IMR-90 (cell line): ENCODE measurements at regions not wholly inside any gene's neighbourhood (a gene's known extent, or its start where the extent isn't known, plus 50 kb on each side); places are given as distances from the start of the nearest gene placed in this dataset.

ENCODE experiments used
- ATAC-seq: fragments of 200-7000 bp; cut with Tn5 transposase; 2 replicates; pipeline ENCODE4 v1.9.1; 2020; ENCODE audit warnings: low read depth, mild to moderate bottlenecking, moderate library complexity
- BruUV-seq: library from RNA; stranded (reverse); fragments of 400-500 nt; replicated peaks from 2 replicates; lab custom pipeline; 2021; lab: Mats Ljungman, UMichigan
- CTCF ChIA-PET: fragments of 300-600 bp; formaldehyde crosslinking; extraction: SDS; loops from one replicate; lab custom pipeline; 2021; ENCODE audit warnings: antibody characterized with exemption; lab: Yijun Ruan, JAX
- POLR2A ChIA-PET: fragments of 300-600 bp; sonication (Branson Sonifier 250); formaldehyde crosslinking; loops from one replicate; lab custom pipeline; 2022; ENCODE audit warnings: antibody characterized with exemption; ENCODE audit not compliant: unreplicated experiment; lab: Charles Lee
- DNase-seq: peaks from one replicate; pipeline ENCODE4 v3.0.0; 2013
- H2AFZ ChIP-seq: replicated peaks from 2 replicates; pipeline ENCODE3; 2013; ENCODE audit warnings: low read length, mild to moderate bottlenecking; ENCODE audit not compliant: poor library complexity
- H2AK5ac ChIP-seq: 2 replicates; pipeline ENCODE4 v1.6.1; 2013; ENCODE audit warnings: low read depth, low read length, inconsistent platforms
- H2AK9ac ChIP-seq: replicated peaks from 2 replicates; pipeline ENCODE3; 2013; ENCODE audit warnings: mild to moderate bottlenecking, low read depth, low read length, moderate library complexity; ENCODE audit not compliant: poor library complexity
- H2BK120ac ChIP-seq: 2 replicates; pipeline ENCODE4 v1.6.1; 2013; ENCODE audit warnings: low read depth, low read length, inconsistent platforms
- H2BK15ac ChIP-seq: 3 replicates; pipeline ENCODE4 v1.6.1; 2013; ENCODE audit warnings: low read depth, low read length, inconsistent platforms
- H2BK20ac ChIP-seq: 2 replicates; pipeline ENCODE4 v1.6.1; 2013; ENCODE audit warnings: low read depth, mild to moderate bottlenecking, inconsistent platforms, low read length, moderate library complexity
- H2BK5ac ChIP-seq: 2 replicates; pipeline ENCODE4 v1.6.1; 2013; ENCODE audit warnings: mild to moderate bottlenecking, low read depth, low read length, inconsistent platforms; ENCODE audit not compliant: poor library complexity, severe bottlenecking
- H3K14ac ChIP-seq: replicated peaks from 2 replicates; pipeline ENCODE4 v1.6.1; 2013; ENCODE audit warnings: low read depth, low read length, inconsistent platforms
- H3K18ac ChIP-seq: 2 replicates; pipeline ENCODE4 v1.6.1; 2013; ENCODE audit warnings: low read depth, low read length, control low read depth
- H3K23ac ChIP-seq: 2 replicates; pipeline ENCODE4 v1.6.1; 2013; ENCODE audit warnings: low read depth, low read length, inconsistent platforms
- H3K27ac ChIP-seq: 2 replicates; pipeline ENCODE4 v1.5.1; 2013; ENCODE audit warnings: mild to moderate bottlenecking, control low read depth, low read length; ENCODE audit not compliant: insufficient read depth
- H3K27me3 ChIP-seq: 2 replicates; pipeline ENCODE4 v1.6.1; 2013; ENCODE audit warnings: low read length; ENCODE audit not compliant: control insufficient read depth, insufficient read depth
- H3K36me3 ChIP-seq: 2 replicates; pipeline ENCODE4 v1.6.1; 2013; ENCODE audit warnings: low read length, mixed read lengths; ENCODE audit not compliant: control insufficient read depth, insufficient read depth
- H3K4ac ChIP-seq: 2 replicates; pipeline ENCODE4 v1.6.1; 2013; ENCODE audit warnings: low read depth, low read length, inconsistent platforms
- H3K4me1 ChIP-seq: 2 replicates; pipeline ENCODE4 v1.6.1; 2013; ENCODE audit warnings: low read length, mixed read lengths; ENCODE audit not compliant: control insufficient read depth, insufficient read depth
- H3K4me2 ChIP-seq: 2 replicates; pipeline ENCODE4 v1.6.1; 2013; ENCODE audit warnings: low read depth, mild to moderate bottlenecking, control low read depth, low read length, moderate library complexity
- H3K4me3 ChIP-seq: 2 replicates; pipeline ENCODE4 v1.5.1; 2013; ENCODE audit warnings: low read depth, mild to moderate bottlenecking, control low read depth, low read length, moderate library complexity; ENCODE audit not compliant: insufficient read depth
- H3K56ac ChIP-seq: 2 replicates; pipeline ENCODE4 v1.6.1; 2013; ENCODE audit warnings: low read length, inconsistent platforms; ENCODE audit not compliant: insufficient read depth; ENCODE audit errors: extremely low read depth
- H3K79me1 ChIP-seq, 2 experiments: 2 replicates each; pipeline ENCODE4 v1.6.1; 2013; ENCODE audit warnings: low read length in 2 of 2, inconsistent platforms in 1 of 2, low read depth in 1 of 2
- H3K9ac ChIP-seq: 2 replicates; pipeline ENCODE4 v1.6.1; 2013; ENCODE audit warnings: low read depth, low read length, control low read depth
- H3K9me1 ChIP-seq: 2 replicates; pipeline ENCODE4 v1.6.1; 2013; ENCODE audit warnings: low read length, inconsistent platforms; ENCODE audit not compliant: insufficient read depth
- H3K9me3 ChIP-seq: 2 replicates; pipeline ENCODE4 v1.6.1; 2013; ENCODE audit warnings: low read length; ENCODE audit not compliant: control insufficient read depth, insufficient read depth
- H4K20me1 ChIP-seq: 2 replicates; pipeline ENCODE4 v1.6.1; 2013; ENCODE audit warnings: low read length, inconsistent platforms; ENCODE audit not compliant: insufficient read depth
- H4K5ac ChIP-seq: 2 replicates; pipeline ENCODE4 v1.6.1; 2013; ENCODE audit warnings: mild to moderate bottlenecking, low read depth, low read length, control low read depth
- H4K8ac ChIP-seq, 2 experiments: 2 replicates each; pipeline ENCODE4 v1.6.1; 2013; ENCODE audit warnings: low read depth in 2 of 2, low read length in 2 of 2, control low read depth in 1 of 2, inconsistent platforms in 1 of 2
- H4K91ac ChIP-seq: 2 replicates; pipeline ENCODE4 v1.6.1; 2013; ENCODE audit warnings: low read depth, low read length, inconsistent platforms; ENCODE audit not compliant: insufficient read depth
- FOS ChIP-seq: fragments of 150-350 bp; IDR thresholded peaks from 2 replicates; pipeline ENCODE4 v1.6.1; 2016; ENCODE audit warnings: low read depth, low read length
- MXI1 ChIP-seq: IDR thresholded peaks from 2 replicates; pipeline ENCODE4 v1.6.1; 2012; ENCODE audit warnings: low read depth, mild to moderate bottlenecking, low read length, moderate library complexity, borderline replicate concordance
- POLR2A ChIP-seq: IDR thresholded peaks from 2 replicates; pipeline ENCODE4 v1.6.1; 2012; ENCODE audit warnings: mild to moderate bottlenecking, low read depth, low read length
- RAD21 ChIP-seq: IDR thresholded peaks from 2 replicates; pipeline ENCODE4 v1.6.1; 2012; ENCODE audit warnings: low read length, improper control_type of control experiment
- WGBS, 2 experiments: methylation state at CpG; one replicate each; pipeline versions ENCODE4 v1.1.5 to v1.1.7; 2013; ENCODE audit warnings: missing lambda C conversion rate in 2 of 2; ENCODE audit not compliant: insufficient read length in 1 of 2; ENCODE audit errors: extremely low coverage in 2 of 2; 5-methylcytosine and 5-hydroxymethylcytosine counted together
- dilution Hi-C: fragments of 300-500 bp; cut with HindIII; formaldehyde crosslinking; loops from one replicate; pipeline ENCODE4 v1.14.3; 2018; ENCODE audit warnings: low sequenced_read_pairs; ENCODE audit not compliant: unreplicated experiment
- in situ Hi-C: fragments of 300-500 bp; cut with MboI; formaldehyde crosslinking; loops from 3 replicates; pipeline ENCODE4 v1.14.3; 2019; ENCODE audit warnings: low sequenced_read_pairs, inconsistent platforms, mixed read lengths
- intact Hi-C: fragments of 100-400 bp; cut with micrococcal nuclease; formaldehyde crosslinking; loops from 2 replicates; pipeline ENCODE4 v1.10.0; 2022
- TF ChIP-seq, protein P1 (sequence below): fragments of 150-350 bp; IDR thresholded peaks from 2 replicates; pipeline ENCODE4 v1.6.1; 2016; ENCODE audit warnings: low read depth, mild to moderate bottlenecking, low read length, moderate library complexity, borderline replicate concordance

DNA sequence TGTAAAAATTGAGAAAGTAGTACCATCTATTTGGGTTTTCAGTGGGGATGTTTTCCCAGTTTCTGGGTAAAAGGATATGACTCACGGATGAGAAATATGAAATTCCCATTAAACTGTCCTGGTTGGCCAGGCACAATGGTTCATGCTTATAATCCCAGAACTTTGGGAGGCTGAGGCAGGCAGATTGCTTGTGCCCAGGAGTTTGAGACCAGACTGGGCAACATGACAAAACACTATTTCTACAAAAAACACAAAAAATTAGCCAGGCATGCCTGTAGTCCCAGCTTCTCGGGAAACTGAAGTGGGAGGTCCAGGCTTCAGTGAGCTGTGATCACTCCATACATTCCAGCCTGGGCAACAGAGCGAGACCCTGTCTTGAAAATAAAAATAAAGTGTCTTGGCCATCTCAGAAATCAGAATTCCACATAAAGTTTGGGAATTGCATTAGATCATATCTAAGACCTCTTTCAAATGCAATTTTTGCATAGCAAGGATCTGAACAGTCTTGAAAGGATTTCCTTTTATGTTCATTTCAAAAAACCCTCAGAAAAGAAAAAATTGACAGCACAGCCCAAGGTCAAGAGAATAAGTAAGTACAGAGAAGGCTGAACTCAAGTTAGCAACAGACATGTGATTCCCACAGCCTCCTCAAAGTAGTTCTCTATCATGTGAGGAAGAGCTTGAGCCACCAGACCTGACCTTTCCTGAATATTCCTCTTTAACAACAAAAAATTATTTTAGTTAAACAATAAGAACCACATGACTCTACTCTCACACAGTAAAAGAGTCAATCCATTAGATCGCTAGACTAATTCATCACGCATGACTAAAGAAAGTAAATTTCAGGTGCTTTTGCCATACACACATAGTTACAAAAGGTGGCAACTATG is 141.5 kb upstream of the CAV2 start:
- Histone ChIP-seq H3K4me2 (no peak overlapping the region), H4K5ac (peak overlapping the region; percentile 76), H3K9ac (no peak overlapping the region), H3K9me1 (peaks cover 6% of the 10 kb centered on the region), H3K14ac (peak overlapping the region; percentile 80), H2BK20ac (peak overlapping the region; percentile 89), H2BK15ac (peak overlapping the region; percentile 83; the same call in 2 of the 3 replicates), H3K79me1 (peaks cover 5 to 14% of the 10 kb centered on the region in 2 experiments; a peak in 2 of 4 replicates), H4K20me1 (no peaks in the 10 kb centered on the region), H3K4me1 (peaks cover 24% of the 10 kb centered on the region), H4K91ac (peak overlapping the region; percentile 45), H3K27me3 (no peaks in the 10 kb centered on the region), H3K4me3 (no peak overlapping the region), H2AFZ (no peak overlapping the region), H3K27ac (peak overlapping the region; percentile 39), H2AK9ac (no peak overlapping the region), H2AK5ac (peak overlapping the region; percentile 73; the same call in 1 of the 2 replicates), H3K56ac (peak overlapping the region; percentile 40; the same call in 1 of the 2 replicates), H3K4ac (peak overlapping the region; percentile 73), H3K9me3 (no peaks in the 10 kb centered on the region), H3K18ac (peak overlapping the region; percentile 96), H2BK120ac (peak overlapping the region; percentile 95), H4K8ac (peak overlapping the region; percentile 22 to 56), H3K36me3 (no peaks in the 10 kb centered on the region), H2BK5ac (peak overlapping the region; percentile 90), H3K23ac (peak overlapping the region; percentile 36; the same call in 1 of the 2 replicates)
- DNase-seq (peak; percentile 62), ATAC-seq (no peak)
- CTCF ChIA-PET, result no interaction called here
- dilution Hi-C loops, result no loop called here
- intact Hi-C loops, result loop anchor here (5.0 kb wide), 1 partner anchor 69 kb away; no protein-coding TSS in a partner anchor
- in situ Hi-C loops, result no loop called here
- BruUV-seq, result no TSS peak
- WGBS, 2 experiments, result 0% methylated on average over 1 of the region's 5 CpGs; no CpG with 5 or more reads in 1 of the 2 experiments
- POLR2A ChIA-PET, result interaction anchor here (0.6 kb wide), 1 partner anchor 84 kb away, joined by 5 read pairs; no protein-coding TSS in a partner anchor
- TF ChIP-seq MXI1, result no peak
- no peak for TF ChIP-seq POLR2A
- 0 out of 2 replicates have a peak, but pooled peaks have one; percentile 18 for TF ChIP-seq FOS
- TF ChIP-seq, protein P1, sequence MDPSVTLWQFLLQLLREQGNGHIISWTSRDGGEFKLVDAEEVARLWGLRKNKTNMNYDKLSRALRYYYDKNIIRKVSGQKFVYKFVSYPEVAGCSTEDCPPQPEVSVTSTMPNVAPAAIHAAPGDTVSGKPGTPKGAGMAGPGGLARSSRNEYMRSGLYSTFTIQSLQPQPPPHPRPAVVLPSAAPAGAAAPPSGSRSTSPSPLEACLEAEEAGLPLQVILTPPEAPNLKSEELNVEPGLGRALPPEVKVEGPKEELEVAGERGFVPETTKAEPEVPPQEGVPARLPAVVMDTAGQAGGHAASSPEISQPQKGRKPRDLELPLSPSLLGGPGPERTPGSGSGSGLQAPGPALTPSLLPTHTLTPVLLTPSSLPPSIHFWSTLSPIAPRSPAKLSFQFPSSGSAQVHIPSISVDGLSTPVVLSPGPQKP, result no peak
- TF ChIP-seq RAD21, result no peak
